Stimulated activated CD4-positive, alpha-beta T cell treated with anti-CD3 and anti-CD28 coated beads, Interleukin-4, amount 100 ng/mL, for 48 hours (primary cell): ENCODE measurements at regions not wholly inside any gene's neighbourhood (a gene's known extent, or its start where the extent isn't known, plus 50 kb on each side); places are given as distances from the start of the nearest gene placed in this dataset.
"Not testable (repeated sequence)": the region's sequence is repeated elsewhere in the genome, so short reads cannot be mapped to it uniquely, and the experiment has no call there.

Experiments
- DNase-seq, 2 donors: peaks; one replicate each; pipeline ENCODE4 v3.0.0-alpha.2; 2020; ENCODE audit warnings: low read depth in 2 of 2

- no peak for DNase-seq
Observed at GRCh38 chrX:4094926-4095325, 381.5 kb upstream of the PRKX start.

- DNase-seq, result no peak
Observed at GRCh38 chrX:4091046-4091760, 377.8 kb upstream of the PRKX start.

DNA sequence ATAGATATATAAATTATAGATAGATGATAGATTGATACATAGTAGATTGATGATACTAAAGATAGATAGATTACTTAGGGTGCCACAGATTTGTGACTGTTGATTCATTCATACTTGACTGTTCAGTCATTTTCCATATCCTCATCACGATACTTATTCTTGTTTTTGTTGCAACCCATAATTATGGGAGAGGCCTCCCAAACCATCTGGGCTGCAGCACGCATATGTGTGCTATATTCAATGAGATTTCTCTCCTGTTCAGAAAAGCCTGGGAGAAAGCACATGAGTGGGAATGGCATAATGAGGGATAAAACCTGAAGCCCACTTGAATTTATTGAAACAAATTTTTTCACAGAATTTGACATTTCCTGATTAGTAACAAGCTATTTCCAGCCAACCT lies 346.4 kb upstream of the PRKX start:
- DNase-seq, result no peak

GRCh38 chrX:4043951-4044350 lies 330.5 kb upstream of the PRKX start:
- DNase-seq, result no peak

- no peak for DNase-seq
Observed at GRCh38 chrX:4035874-4036273, 322.4 kb upstream of the PRKX start.

DNA sequence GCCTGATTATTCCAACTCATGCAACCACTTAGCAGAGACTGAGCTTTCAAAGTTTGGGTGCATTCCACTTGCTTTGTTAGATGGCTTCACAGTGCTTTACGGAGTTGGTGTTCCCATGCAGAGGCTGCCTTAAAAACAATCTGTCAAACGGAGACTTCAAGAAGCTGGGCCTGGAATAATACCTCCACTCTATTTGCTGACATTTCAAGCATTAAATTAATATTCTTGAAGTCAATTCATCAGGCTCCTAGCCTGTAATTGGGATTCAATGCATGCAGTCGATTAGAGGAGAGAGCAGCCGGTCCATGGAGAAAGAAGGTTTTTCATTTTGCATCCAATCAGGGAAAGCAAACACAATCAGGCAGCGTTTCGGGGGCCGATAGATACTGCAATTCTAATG lies 314.7 kb upstream of the PRKX start:
- DNase-seq, result no peak

GRCh38 chrX:4005281-4005680 lies 291.8 kb upstream of the PRKX start:
- no peak for DNase-seq

DNA sequence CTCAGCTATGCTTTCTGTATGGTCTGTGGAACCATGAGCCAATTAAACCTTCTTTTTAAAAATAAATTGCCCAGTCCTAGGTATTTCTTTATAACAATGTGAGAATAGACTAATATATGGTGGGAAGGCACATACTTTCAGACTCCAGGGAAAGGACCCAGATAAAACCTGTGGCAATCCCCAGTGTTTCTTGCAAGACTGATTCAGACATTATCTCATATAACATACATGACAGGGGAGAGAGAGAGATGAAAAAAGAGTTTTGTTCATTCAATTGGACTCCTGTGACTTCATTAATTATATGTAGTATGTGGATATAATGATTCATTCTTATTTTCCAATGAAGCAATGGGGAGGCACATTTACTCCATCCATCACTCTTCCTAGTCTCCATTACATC lies 291.4 kb upstream of the PRKX start:
- DNase-seq, result no peak

DNA sequence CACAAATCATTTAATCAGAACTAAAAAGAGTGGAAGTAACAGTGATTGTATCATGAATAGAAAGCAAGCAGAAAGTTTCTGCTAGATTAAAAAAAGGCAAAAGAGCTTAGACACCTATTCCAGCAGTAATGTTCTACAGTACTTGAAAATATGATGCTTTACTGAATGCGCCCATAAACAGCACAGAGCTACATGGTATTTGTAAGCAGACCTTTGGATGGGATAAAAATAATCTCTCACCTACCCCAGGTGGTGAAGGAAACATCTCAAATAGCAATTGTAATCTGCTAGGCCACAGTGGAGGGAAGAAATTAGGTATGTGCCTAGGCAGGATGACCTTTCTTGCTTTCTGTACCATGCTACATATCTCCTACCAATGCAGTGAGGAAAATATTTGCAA lies 280.9 kb upstream of the PRKX start:
- DNase-seq, result no peak

DNA sequence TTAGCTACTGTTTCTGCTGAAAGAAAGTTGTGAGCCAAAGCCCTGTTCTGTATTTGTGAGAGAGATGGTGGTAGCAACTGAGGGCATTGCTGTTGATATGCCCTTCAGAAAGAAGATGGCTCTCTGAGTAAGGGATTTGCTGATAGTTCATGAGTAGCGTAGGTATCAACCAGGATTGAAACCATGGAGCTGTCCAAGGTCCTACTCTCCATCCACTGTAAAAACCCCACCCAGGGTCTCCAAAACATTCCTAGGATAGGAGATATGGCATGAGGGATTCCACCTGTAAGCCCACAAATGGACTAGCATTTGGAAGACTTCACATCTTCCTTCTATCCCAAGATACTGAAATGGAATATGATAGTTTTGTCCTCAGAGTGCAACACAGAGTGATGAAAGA lies 277.1 kb upstream of the PRKX start:
- no peak for DNase-seq

GRCh38 chrX:3972104-3972858 lies 258.8 kb upstream of the PRKX start:
- not testable (repeated sequence) for DNase-seq

GRCh38 chrX:3968749-3969148 lies 255.3 kb upstream of the PRKX start:
- no peak for DNase-seq

- no peak for DNase-seq
Observed at GRCh38 chrX:3963980-3964379, 250.5 kb upstream of the PRKX start.

GRCh38 chrX:3962511-3963311 lies 249.3 kb upstream of the PRKX start:
- DNase-seq, result no peak

- no peak for DNase-seq
Observed at GRCh38 chrX:3960952-3961351, 247.5 kb upstream of the PRKX start.

GRCh38 chrX:3951859-3952258 lies 238.4 kb upstream of the PRKX start:
- DNase-seq, result no peak

DNA sequence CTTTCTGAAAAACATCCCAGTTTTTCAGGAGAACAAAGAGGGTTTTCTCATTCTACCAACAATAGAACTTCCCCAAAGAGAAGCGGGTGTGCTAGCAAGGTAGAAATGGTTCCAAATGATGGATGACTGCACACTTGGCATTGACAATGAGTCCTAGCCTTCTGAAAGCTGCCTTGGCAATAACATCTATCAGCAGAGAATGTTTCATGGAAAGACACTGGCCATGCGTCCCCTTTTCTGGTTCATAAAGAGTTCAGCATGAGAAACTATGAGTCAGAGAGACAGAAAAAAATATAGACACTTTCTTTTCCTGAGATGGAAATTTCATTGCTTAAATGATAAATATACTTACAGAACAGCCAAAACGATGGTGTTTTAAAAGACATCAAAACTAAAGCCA lies 236.9 kb upstream of the PRKX start:
- no peak for DNase-seq

GRCh38 chrX:3943965-3944364 lies 230.5 kb upstream of the PRKX start:
- no peak for DNase-seq

DNA sequence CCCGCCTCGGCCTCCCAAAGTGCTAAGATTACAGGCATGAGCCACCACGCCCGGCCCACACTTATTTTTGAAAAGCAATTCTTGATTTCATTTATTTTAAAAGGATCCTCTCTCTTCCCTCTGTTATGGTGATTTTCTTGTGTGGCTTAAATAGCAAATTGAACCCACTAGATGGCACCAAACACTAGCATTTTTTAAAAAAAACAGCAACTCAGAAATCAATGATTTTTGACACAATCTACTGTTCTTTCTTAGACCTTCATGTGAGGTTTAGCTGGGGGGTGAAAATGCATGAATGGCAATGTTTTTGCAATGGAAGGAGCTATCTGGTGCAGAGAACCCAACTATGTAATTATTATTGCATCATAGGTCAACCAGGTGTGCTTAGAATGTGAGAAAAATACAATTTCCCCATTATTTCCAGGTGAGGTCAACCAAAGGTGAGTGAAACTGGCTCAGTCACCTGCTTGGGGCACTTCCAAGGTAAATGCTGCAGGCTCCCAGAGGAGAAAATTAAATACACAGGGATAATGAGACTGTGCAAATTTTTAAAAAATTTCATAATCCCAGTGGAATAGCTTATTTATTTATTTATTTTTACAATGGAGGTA lies 226.7 kb upstream of the PRKX start:
- DNase-seq, result no peak

DNA sequence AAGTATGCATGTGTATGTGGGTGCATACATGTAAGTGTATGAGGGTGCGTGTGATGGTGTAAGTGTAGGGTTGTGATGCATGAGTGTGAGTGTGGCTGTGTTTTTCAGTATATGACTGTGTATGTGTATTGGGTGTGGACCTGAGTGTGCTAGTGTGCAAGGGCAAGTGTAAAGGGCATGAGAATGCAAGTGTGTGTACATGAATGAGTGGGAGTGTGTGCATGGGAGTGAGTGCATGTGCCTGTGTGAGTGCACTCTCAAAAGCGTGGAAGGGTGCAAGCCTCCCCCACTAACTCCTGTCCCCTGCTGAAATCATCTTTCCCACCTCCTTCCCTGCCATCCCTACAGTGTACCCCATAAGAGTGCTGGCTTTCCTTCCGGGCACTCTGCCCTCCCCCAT lies 225.1 kb upstream of the PRKX start:
- DNase-seq, result no peak

- not testable (repeated sequence) for DNase-seq
Observed at GRCh38 chrX:3935196-3935595, 221.7 kb upstream of the PRKX start.

- DNase-seq, result not testable (repeated sequence)
Observed at GRCh38 chrX:3920424-3921017, 207.1 kb upstream of the PRKX start.
